GM12865 (cell line): ENCODE measurements at regions not wholly inside any gene's neighbourhood (a gene's known extent, or its start where the extent isn't known, plus 50 kb on each side); places are given as distances from the start of the nearest gene placed in this dataset.
A peak's percentile ranks its signal among the peaks of the same experiment; 100 is the strongest.
"Not testable (repeated sequence)": the region's sequence is repeated elsewhere in the genome, so short reads cannot be mapped to it uniquely, and the experiment has no call there.

Experiments used
- DNase-seq: peaks from one replicate; pipeline ENCODE4 v3.0.0; 2010; ENCODE audit warnings: low read depth
- H3K4me3 ChIP-seq: 2 replicates; pipeline ENCODE4 v1.5.1; 2011; ENCODE audit warnings: mild to moderate bottlenecking, low read depth, low read length, control low read depth
- CTCF ChIP-seq: IDR thresholded peaks from 2 replicates; pipeline ENCODE4 v1.5.1; 2011; ENCODE audit warnings: low read length, control low read depth, low read depth, inconsistent platforms; ENCODE audit not compliant: insufficient read depth; ENCODE audit errors: missing control alignments

- no peak for TF ChIP-seq CTCF
- no peak overlapping the region for H3K4me3 ChIP-seq
- no peak for DNase-seq
Measured at GRCh38 chr9:31894008-31894407, 490.4 kb upstream of the ACO1 start.

- peak; percentile 52 for DNase-seq
- no peak overlapping the region; the same call in 1 of the 2 replicates for H3K4me3 ChIP-seq
- no peak for TF ChIP-seq CTCF
Measured at GRCh38 chr9:31908158-31908890, 476.1 kb upstream of the ACO1 start.

- DNase-seq = no peak
- no peak for TF ChIP-seq CTCF
- no peak overlapping the region; the same call in 1 of the 2 replicates for H3K4me3 ChIP-seq
Measured at GRCh38 chr9:31908891-31909480, 475.5 kb upstream of the ACO1 start.

- TF ChIP-seq CTCF = no peak
- no peak overlapping the region for H3K4me3 ChIP-seq
- DNase-seq = no peak
Measured at GRCh38 chr9:31912636-31913035, 471.8 kb upstream of the ACO1 start.

GRCh38 chr9:31916591-31917241 lies 467.7 kb upstream of the ACO1 start:
- DNase-seq = peak; percentile 13
- no peak overlapping the region for H3K4me3 ChIP-seq
- peak; percentile 21 for TF ChIP-seq CTCF

GRCh38 chr9:31937737-31938136 lies 446.7 kb upstream of the ACO1 start:
- H3K4me3 ChIP-seq, DNase-seq: not testable (repeated sequence)

GRCh38 chr9:31950756-31951155 lies 433.7 kb upstream of the ACO1 start:
- DNase-seq = no peak
- no peak overlapping the region for H3K4me3 ChIP-seq
- TF ChIP-seq CTCF = no peak
